ENCODE measurements at regions not wholly inside any gene's neighbourhood (a gene's known extent, or its start where the extent isn't known, plus 50 kb on each side); places are given as distances from the start of the nearest gene placed in this dataset.
"Not testable (repeated sequence)": the region's sequence is repeated elsewhere in the genome, so short reads cannot be mapped to it uniquely, and the experiment has no call there.

- DNase-seq = no peak
Observed at GRCh38 chr12:9364224-9365176, 156.3 kb upstream of the PZP start.

- DNase-seq = no peak
Observed at GRCh38 chr12:9363145-9363544, 154.9 kb upstream of the PZP start.

- DNase-seq = no peak
Observed at GRCh38 chr12:9361879-9362326, 153.7 kb upstream of the PZP start.

- not testable (repeated sequence) for DNase-seq
Observed at GRCh38 chr12:9354009-9354754, 146.0 kb upstream of the PZP start.

GRCh38 chr12:9351136-9351535 lies 142.9 kb upstream of the PZP start:
- no peak for DNase-seq

GRCh38 chr12:9349888-9350885 lies 142.0 kb upstream of the PZP start:
- DNase-seq = no peak

GRCh38 chr12:9348906-9349518 lies 140.8 kb upstream of the PZP start:
- no peak for DNase-seq

GRCh38 chr12:9347328-9348127 lies 139.3 kb upstream of the PZP start:
- DNase-seq = no peak

GRCh38 chr12:9346866-9347327 lies 138.7 kb upstream of the PZP start:
- DNase-seq = no peak

- DNase-seq = no peak
Observed at GRCh38 chr12:9345171-9345570, 137.0 kb upstream of the PZP start.

- DNase-seq = no peak
Observed at GRCh38 chr12:9344541-9344940, 136.3 kb upstream of the PZP start.

- DNase-seq = no peak
Observed at GRCh38 chr12:9343731-9344130, 135.5 kb upstream of the PZP start.

- no peak for DNase-seq
Observed at GRCh38 chr12:9342614-9343353, 134.6 kb upstream of the PZP start.

- no peak for DNase-seq
Observed at GRCh38 chr12:9341260-9341585, 133.0 kb upstream of the PZP start.

GRCh38 chr12:9340422-9341259 lies 132.4 kb upstream of the PZP start:
- DNase-seq = no peak

GRCh38 chr12:9337656-9338055 lies 129.5 kb upstream of the PZP start:
- no peak for DNase-seq

- DNase-seq = not testable (repeated sequence)
Observed at GRCh38 chr12:9336375-9337011, 128.3 kb upstream of the PZP start.

- DNase-seq = no peak
Observed at GRCh38 chr12:9335867-9336266, 127.7 kb upstream of the PZP start.

- DNase-seq = no peak
Observed at GRCh38 chr12:9334964-9335363, 126.8 kb upstream of the PZP start.
